GM18519 (cell line): ENCODE measurements at regions not wholly inside any gene's neighbourhood (a gene's known extent, or its start where the extent isn't known, plus 50 kb on each side); places are given as distances from the start of the nearest gene placed in this dataset.

ENCODE experiments used
- ATAC-seq: cut with Tn5 transposase; IDR thresholded peaks from one replicate; pipeline ENCODE4 v1.9.1; 2021; ENCODE audit warnings: mild to moderate bottlenecking, moderate library complexity; ENCODE audit not compliant: unreplicated experiment, low FRiP score

DNA sequence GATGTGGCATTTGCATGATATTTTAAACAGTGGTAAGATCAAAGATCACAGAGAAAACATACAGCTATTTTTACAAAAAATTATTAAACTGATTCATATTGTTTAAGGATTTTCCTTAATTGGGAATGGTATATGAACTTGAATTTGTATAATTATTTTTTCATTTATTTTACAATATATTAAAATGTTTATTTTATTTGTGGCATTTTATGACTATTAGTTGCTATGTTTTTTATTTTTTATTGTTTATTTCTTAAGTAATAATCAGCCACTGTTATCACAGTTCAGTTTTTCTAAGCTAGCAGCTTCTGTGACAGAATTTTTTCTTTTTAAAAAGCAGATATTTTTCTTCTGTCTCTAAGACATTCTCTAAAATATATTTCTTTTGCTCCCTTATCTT lies 387.0 kb upstream of the KHDRBS2 start:
- ATAC-seq = no peak

DNA sequence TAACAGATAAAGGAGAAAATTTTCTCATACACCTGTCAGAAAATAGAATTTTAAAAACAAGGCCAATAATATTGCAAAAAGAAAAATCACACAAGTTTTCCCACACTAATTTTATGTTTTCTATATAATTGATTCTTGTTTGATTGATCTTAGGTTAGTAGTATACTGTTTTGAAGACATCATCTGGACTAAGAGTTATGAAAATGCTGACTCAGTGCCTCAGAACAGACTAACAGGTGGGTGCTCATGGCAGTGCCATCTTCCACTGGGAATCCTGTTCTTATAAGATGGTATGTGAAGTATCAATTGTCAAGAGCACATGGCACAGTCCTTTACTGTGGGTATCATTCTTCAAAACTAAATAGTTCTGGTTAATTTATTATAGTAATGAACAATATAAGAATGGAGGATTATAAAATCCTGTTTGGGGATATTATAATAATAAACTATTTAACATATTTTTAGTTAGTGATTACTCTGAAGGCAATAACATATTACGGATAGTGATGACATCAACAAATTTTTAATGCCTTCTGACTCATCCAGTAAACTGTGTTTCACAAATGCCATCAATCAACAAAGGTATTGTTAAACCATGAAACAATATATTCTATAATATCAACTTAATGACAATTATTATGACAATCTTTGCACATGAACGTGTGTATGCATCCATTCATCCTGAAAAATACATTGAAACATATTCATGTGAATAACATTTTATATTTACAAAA lies 384.6 kb upstream of the KHDRBS2 start:
- no peak for ATAC-seq

DNA sequence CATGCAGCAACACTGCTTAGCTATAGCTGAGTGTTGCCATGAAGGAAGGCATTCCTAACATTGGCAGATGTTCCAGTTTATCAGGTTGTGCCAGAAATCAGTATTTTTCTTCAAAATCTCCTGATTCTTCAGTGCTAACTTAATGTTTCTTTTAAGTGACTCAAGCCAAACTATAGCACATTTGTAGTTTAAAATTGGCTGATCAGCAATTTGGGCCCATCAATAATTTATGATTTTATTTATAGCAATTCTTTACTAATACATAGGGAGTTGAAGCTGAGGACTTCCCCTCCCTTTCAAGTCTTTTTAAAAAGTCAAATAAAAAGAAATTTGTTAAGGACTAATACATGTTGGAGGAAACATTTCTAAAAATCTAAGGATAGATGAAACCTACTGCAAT lies 383.8 kb upstream of the KHDRBS2 start:
- ATAC-seq = no peak

DNA sequence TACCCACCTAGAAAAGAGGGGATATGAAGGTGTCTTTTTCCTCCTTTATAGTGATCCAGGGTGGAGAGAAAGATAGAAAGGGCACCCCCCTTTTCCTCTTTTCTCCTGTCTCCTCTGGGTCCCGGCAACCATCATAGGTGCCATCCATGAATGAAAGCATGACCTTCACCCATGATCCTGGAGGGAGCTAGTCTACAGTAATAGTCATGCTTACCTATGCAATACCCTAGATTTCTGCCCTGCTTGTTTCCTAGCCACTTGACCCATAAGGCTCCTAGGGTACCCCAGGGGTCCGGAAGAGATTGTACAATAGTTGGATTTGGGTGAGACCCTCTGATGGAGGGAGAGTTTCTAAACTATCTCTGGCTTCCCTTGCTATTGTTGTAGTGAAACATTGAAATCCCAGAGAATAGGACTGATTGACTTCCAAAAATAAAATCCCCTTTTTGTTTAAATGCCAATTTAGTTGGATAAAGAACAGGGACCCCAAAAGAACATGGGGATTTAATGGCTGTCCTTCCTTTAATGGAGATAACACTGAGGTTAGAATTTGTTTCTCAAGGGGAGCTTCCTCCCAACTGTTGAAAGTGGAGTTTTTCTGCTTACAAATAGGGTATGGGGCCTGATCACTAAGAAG lies 366.8 kb upstream of the KHDRBS2 start:
- no peak for ATAC-seq

DNA sequence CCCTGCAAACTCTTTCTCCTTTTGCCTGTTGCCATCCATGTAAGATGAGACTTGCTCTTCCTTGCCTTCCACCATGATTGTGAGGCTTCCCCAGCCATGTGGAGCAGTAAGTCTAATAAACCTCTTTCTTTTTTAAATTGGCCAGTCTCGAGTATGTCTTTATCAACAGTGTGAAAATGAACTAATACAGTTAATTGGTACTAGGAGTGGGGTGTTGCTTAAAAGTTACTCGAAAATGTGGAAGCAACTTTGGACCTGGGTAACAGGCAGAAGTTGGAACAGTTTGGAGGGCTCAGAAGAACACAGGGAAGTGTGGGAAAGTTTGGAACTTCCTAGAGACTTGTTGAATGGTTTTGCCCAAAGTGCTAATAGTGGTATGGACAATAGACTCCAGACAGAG lies 359.2 kb upstream of the KHDRBS2 start:
- no peak for ATAC-seq

DNA sequence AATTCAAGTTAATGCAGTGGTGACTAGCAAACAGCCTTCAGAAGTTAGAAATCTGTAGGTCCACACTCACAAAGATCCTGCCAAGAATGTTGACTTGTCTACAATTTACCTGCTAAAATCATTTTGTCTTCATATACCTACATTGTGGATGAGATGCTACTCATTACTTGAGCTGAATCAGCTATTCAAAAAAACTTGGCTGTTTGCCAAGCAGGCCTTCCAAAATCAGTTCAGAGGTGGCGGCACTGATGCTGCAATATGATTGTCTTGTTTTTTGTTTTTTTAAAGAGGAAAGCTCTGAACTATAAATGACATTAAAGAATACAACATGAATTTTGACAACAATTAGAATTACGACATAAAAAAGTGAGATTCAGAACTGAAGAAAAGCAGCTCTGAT lies 354.7 kb upstream of the KHDRBS2 start:
- ATAC-seq = no peak

GRCh38 chr6:62626661-62627060 lies 340.6 kb upstream of the KHDRBS2 start:
- ATAC-seq = no peak

GRCh38 chr6:62623846-62624532 lies 338.0 kb upstream of the KHDRBS2 start:
- ATAC-seq = no peak

DNA sequence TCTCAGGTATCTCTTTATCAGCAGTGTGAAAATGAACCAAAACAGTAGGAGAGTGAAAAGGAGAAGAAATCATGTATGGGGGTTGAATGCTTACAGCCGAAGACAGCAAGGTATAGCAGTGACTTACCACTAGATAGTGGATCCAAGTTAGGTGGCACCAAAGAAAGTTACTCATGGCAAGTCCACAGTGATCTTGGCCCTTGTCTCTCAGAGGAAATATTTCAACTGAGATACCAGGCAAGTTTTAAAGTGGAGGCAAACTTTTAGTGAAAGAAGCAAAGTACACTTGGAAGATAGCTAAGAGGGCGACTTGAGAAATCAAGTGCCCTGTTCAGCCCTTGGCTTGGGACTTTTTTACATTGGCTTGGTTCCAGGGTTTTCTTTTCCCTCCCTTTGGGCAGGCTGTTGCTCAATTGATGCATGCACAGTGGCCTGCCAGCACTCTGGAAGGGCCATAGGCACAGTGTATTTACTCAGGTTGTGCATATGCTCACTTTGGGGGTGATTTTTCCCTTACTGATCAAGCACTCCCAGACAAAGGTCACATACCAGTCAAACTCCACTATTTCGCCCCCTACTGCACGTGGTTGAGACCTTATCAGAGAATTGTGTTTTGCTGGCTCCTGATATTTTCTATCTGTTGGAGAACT lies 329.5 kb upstream of the KHDRBS2 start:
- ATAC-seq = no peak

DNA sequence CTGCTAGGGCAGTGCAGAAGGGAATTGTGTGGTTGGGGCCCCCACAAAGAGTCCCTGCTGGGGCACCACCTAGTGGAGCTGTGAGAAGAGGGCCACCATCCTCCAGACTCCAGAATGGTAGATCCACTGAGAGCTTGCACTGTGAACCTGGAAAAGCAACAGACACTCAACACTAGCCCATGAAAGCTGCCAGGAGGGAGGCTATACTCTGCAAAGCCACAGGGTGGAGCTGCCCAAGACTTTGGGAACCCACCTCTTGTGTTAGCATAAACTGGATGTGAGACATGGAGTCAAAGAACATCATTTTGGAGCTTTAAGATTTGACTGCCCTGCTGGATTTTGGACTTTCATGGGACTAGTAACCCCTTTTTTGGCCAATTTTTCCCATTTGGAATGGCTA lies 328.4 kb upstream of the KHDRBS2 start:
- no peak for ATAC-seq

DNA sequence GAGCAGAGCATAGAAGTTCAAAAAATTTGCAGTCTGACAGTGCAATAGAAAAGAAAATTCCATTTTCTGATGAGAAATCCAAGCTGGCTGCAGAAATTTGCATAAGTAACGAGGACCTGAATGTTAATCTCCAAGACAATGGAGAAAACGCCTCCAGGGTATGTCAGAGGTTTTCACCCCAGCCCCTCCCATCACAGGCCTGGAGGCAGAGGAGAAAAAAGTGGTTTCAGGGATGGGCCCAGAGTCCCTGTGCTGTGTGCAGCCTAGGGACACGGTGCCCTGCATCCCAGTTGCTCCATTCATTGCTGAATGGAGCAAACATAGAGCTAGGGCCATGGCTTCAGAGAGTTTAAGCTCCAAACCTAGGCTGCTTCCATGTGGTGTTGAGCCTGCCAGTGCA lies 327.9 kb upstream of the KHDRBS2 start:
- no peak for ATAC-seq

DNA sequence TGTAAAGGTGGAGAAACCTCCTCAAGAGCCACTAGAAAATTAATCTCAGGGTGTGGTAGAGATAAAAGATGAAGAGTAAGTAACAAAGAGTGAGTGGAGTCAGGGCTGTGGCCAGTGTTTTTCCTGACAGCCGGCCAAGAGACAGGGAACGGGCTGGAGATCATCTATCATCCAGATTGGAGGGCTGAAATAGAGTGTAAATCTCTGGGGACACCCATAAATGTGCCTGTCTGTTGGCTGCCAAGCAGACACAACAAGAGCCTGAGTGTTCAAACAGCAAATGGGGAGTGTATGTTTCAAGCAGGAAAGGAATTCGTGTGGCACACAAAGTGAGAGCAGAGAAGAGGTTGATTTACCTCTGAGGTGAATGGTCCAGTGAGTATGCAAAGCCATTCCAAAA lies 326.4 kb upstream of the KHDRBS2 start:
- no peak for ATAC-seq

- no peak for ATAC-seq
These were observed 284.3 kb upstream of the KHDRBS2 start for GRCh38 chr6:62570372-62570771.

- no peak for ATAC-seq
These were observed 255.5 kb upstream of the KHDRBS2 start for GRCh38 chr6:62541502-62541901.

- ATAC-seq = no peak
These were observed 245.0 kb upstream of the KHDRBS2 start for GRCh38 chr6:62530985-62531384.

- ATAC-seq = no peak
These were observed 243.0 kb upstream of the KHDRBS2 start for GRCh38 chr6:62528894-62529526.

GRCh38 chr6:62523630-62524029 lies 237.6 kb upstream of the KHDRBS2 start:
- ATAC-seq = no peak

DNA sequence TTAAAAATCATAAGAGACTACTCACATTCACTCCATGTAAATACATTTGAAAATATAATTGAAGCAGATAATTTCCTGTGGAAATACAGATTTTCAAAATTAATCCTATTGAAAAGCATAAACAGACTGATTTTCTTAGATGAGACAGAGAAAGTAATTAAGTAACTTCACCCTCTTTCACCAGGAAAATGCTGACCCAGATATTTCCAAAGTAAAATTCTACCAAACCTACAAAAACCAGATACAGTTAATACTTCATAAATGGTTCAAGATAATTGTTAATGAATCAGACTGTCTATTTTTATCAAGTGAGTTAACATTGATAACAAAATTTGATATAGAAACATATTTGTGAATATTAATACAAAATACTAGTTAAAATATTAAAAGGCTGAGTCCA lies 233.5 kb upstream of the KHDRBS2 start:
- no peak for ATAC-seq

GRCh38 chr6:62516291-62517141 lies 230.5 kb upstream of the KHDRBS2 start:
- ATAC-seq = no peak
